CD4-positive, alpha-beta T cell treated with Interleukin-6 for 4 hours (primary cell): ENCODE measurements at regions not wholly inside any gene's neighbourhood (a gene's known extent, or its start where the extent isn't known, plus 50 kb on each side); places are given as distances from the start of the nearest gene placed in this dataset.

Experiments
- DNase-seq: peaks from one replicate; pipeline ENCODE4 v3.0.0-alpha.2; 2020; ENCODE audit warnings: mixed read lengths

DNA sequence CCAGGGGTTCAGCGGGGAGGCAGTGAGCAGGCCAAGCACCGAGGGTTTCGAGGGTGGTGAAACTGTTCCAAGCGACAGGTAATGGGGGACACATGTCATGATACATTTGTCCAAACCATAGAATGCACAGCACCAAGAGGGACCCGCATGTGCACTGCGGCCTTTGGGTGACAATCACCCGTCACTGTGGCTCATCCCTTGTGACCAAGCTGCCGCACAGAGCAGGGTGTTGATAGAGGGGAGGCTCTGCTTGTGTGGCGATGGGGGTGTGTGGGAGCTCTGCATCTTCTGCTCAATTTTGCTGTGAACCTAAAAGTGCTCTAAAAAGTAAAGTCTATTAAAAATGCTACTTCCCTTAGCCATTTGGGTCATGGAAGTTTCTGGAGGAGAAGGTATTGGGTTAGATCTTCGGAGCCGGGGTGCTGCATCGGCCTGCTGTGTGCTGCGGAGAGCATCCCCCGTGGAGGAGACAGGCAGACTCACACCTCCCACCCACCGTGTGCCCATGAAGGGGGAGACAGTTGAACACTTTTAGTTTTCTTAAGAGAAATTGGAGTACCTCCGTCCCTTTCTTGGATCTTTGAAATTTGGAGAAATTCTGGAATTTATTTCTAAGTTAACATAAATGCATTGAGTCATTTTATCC lies 280.4 kb upstream of the IRX2 start:
- no peak for DNase-seq

DNA sequence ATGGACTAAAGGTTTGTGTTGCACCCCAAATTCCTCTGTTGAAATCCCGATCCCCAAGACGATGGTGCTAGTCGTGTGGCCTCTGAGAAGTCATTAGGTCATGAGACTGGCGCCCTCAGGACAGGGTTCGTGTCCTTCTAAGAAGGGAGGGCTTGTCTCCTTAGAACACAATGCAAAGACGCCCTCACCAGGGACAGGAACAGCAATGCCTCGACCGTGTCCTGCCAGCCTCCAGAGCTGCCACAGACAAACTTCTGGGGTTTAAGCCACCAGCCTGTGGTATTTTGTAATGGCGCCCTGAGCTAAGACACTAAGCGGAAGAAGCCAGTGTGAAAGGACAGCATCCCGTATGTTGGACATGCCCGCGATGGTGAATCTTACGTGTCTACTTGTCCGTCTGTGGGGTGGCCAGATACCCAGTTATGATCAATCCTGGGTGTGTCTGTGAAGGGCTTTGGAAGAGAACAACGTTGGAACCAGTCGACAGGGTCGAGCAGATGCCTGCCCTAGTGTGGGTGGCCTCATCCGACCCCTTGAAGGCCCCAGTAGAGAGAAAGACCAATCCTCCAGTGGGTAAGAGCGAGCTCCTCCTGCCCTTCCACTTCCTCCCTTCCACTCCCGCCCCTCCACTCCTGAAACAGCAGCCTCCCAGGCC lies 279.2 kb upstream of the IRX2 start:
- DNase-seq = no peak

DNA sequence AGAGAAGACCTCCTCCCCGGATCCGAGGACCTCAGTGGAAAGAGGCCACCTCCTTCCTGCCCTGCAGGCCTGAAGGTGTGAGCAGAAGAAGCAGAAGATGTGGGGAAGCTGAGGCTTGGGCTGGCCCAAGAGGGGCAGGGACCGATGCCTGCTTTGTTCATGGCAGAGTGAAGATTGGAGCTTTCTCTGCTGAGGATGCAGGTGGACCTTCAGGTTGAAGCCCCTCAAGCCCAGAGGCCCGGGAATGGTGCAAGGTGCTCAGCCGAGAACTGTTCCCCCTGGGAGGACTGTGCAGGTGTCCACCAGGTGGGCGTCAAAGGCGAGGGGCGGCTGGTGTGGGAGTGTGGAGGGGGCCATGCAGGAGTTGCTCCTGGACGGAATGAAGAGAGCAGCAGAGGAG lies 277.9 kb upstream of the IRX2 start:
- DNase-seq = no peak

DNA sequence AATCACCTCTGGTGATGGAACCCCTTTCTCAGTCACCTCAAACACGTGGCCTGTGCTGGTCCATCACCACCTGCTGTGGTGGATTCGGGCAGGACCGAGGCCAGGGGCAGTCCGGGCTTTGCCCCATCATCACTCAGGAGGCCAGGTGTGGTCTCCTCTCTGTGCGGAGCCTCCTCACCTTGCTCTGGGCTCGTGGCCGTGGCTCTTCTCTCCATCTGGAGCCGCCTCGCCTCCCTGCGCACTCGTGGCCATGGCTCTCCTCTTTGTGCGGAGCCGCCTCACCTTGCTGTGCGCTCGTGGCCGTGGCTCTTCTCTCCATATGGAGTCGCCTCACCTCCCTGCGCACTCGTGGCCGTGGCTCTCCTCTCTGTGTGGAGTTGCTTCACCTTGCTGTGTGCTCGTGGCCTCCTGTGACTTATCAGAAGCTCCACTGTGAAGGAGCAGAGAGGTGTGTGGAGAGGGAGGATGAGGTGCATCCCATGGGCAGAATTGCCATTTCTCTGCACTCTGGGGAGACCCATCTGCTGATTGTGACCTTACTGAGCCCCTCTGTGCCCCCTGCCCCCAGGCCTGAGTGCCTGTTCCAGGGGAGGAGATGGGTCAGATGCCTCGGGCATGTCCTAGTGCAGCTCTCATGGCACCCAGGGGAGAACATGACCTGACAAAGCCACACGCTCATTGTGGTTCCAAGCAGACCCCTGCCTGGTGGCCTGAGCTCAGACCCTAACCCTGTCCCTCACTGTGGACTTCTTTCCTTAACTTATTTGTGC lies 276.6 kb upstream of the IRX2 start:
- no peak for DNase-seq

DNA sequence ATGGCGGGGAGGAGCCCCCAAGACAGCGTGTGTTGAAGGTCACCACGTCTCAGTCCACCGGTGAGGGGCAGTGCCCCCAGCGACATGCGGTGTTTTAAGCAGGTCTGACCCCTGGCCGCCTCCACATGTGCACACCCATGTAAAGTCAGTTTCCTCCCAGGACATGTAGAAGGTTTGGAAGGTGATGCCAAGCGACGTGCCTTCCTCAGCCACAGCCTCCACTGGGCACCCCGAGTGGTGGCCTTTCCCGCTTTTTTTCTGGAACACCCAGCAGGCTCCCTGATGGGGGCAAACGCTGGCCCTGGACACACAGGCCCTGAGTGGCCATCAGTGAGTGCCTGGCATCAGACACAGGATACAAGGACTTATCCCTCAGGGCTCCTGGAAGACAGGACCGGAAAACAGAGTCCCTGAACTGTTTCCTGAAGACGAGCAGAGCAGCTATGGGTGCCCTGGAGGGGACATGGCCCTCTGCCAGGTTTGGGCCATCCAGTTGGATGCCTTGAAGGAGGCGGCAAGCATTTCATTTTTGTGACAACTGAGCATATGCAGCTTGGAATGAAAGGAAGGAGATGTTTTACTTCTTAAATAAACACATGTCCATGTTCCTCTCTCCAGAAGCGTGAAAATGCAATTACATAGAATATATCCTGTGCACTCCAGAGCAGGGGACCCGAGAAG lies 275.8 kb upstream of the IRX2 start:
- no peak for DNase-seq

DNA sequence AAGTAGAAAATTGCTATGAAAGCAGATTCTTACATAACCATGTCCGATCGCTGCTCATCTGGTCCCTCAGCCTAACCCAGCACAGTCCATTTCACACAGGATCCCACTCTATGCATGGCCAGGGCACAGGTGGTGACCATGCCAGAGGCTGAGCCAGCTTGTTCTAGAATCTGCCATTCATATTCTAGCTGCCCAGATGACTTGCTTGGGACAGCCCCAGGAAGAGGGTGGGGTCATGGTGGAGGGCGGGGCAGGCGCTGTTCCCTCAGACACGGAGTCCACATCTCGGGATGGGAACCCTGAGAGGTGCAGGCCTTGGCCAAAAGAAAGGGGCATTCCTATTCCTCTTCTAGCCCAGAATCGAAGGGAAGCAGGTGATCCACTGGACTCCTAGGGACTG lies 275.2 kb upstream of the IRX2 start:
- no peak for DNase-seq

DNA sequence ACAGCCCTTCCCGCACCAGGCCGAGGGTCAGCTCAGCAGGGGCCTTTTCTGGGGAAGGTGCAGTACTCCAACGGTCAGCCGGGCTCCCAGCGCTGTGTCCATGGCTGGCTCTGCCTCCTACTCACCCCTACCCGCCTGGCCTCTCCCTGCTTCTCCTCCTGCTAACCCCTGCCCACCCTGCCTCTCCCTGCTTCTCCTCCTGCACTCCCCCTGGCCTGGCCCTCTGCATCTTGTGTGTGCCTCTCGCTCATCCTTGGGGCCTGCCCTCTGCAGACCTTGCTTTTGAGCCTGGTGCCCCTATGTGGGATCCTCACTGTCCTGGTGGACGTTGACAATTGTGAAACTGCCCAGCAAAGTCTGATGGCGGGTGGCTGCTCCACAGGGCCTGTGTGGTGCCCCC lies 274.6 kb upstream of the IRX2 start:
- no peak for DNase-seq

DNA sequence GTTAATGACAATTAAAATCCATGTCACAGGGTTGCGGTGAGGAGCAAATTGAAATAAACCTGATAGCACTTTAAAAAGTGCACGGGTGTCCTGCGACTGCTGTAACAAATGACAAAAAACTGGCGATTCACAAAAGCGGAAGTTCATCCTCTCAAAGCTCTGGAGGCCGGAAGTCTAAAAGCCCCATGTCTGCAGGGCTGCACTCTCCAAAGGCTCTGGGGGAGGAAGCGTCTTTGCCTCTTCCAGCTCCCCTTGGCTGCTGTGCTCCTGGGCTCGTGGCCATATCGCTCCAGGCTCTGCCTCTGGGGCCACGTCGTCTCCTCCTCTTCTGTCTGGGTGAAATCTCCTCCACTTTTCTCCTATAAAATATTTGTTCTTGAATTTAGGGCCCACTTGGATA lies 273.9 kb upstream of the IRX2 start:
- DNase-seq = no peak

DNA sequence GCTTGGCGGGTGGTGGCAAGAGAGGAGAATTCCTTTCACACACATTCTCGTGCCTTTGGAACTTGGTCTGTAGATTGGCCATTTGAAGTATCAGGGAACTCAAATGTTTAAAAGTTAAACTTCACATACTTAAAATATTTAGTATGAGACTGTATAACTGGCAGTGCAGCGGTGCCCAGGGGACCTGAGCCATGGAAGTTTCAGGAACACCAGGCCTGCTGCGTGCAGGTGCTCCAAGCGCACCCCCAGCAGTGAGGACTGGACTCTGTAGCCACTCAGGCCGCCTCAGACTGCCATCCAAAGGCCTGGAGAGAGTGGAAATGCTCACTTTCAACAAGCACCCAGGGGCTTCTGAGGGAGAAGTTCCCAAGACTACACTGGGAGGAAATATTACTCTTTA lies 273.5 kb upstream of the IRX2 start:
- DNase-seq = no peak

DNA sequence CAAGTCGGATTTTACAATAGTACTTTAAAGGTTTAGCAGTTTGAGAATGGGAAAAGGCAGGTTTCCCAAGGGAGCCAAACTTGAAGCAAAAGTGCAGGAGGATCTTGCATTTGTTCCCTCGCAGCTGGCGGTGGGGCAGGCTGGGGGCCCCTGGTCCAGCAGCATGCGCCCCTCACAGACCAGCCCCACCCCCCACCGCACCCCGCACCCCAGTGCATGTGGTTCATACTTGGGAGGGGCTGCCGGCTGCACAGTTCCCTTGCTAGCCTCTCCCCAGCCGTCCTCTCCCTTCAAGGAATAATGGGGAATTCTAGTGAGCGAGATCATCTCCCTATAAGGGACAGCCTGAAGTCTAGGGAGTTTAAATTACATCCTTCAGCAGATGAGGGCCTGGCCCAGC lies 273.1 kb upstream of the IRX2 start:
- no peak for DNase-seq

DNA sequence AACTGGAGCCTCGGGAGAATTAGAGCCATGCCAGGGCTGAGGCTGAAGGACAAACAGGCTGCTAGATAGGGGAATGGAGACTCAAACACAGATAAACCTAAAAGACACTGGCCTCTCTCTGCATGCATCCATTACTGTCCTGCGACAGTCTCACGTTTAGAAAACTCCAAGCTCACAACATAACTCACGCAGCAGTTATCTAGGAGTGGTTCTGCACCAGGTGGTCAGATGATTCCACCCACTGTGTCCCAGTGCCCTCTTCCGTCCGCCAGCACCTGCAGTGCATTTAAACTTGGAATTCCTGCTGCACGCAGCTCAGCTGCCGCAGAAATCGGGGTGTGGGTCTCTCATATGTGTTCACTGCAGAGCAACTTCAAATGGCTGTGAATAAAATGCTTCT lies 272.6 kb upstream of the IRX2 start:
- DNase-seq = no peak

DNA sequence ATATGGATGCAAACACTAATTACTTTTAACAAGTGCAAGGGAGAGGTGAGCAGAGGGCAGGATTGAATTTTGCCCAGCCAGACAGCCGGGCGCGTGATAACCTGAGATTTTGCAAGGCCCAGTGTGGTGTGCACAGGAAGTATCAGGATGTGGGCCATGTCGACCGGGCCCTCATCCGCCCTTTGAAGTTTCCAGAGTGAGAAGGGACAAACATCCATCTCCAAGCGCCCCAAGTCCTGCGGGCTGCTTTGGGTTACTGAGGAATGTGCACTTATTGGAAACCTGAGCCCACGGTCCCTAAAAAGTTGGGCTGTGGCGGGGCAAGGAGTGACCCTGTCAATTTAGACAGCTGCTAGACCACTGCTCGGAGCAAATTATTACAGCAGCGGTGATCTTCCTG lies 272.2 kb upstream of the IRX2 start:
- no peak for DNase-seq

DNA sequence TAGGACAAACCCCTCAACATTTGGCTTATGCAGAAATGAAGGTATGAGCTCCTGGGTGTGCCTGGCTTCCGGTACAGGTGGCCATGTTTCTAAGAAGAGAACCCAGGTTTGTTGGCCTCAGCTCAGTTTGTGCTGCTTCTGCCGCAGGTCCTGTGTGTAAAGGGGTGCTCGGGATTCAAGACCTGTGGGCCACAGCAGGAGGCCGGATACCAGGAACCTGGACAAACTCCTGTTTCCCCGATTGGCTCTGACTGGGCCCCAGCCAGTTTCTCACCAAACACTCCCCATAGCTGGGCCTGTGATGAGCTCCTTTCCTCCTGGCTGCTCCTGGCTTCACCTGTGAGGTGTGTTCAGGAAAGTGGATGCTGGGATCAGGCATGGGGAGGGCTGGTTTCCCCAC lies 271.2 kb upstream of the IRX2 start:
- no peak for DNase-seq

DNA sequence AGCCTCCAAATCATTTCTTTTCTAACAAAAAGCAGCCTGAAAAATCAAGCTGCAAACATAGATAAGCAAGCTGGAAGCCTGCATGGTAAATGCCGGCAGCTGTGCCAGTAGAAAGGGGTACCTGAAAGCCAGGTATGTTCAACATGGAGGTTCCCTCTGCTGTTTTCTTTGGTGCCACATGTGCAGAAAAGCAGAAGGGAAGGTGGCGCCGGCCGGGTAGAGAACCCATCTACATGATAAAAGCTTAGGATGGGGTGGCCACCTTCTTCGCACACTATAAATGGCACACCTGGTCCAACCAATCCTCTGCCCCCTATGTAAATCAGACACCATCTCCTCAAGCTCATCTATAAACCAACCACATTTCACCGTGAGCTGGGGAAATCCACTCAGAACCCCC lies 268.9 kb upstream of the IRX2 start:
- no peak for DNase-seq

DNA sequence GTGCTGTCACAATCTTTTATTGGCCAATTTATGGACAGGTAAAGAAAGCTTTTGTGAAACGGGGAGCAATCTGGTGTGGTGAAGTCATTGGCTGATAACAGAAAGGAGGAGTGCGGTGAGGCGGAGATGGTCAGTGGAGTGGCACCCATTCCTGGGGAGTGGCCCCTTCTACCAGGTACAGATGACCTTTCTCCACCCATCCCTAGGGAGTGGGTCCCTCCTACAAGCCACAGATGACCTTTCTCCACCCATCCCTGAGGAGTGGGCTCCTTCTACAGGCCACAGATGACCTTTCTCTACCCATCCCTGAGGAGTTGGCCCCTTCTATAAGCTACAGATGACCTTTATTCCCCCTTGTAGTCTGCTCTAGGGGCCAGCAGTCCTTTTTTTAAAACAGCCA lies 267.6 kb upstream of the IRX2 start:
- DNase-seq = no peak

DNA sequence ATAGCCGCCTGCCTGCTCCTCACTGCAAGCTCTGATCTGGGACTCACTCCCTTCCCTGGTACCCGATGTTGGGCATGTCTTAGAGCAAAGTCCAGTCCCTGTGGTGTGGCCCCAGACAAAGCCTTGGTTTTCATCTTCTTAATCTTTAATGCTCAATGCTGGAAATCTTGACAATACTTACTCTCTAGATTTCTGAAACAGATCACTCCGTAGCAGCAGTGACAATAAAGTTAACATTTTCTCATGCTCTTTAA lies 260.2 kb upstream of the IRX2 start:
- no peak for DNase-seq

DNA sequence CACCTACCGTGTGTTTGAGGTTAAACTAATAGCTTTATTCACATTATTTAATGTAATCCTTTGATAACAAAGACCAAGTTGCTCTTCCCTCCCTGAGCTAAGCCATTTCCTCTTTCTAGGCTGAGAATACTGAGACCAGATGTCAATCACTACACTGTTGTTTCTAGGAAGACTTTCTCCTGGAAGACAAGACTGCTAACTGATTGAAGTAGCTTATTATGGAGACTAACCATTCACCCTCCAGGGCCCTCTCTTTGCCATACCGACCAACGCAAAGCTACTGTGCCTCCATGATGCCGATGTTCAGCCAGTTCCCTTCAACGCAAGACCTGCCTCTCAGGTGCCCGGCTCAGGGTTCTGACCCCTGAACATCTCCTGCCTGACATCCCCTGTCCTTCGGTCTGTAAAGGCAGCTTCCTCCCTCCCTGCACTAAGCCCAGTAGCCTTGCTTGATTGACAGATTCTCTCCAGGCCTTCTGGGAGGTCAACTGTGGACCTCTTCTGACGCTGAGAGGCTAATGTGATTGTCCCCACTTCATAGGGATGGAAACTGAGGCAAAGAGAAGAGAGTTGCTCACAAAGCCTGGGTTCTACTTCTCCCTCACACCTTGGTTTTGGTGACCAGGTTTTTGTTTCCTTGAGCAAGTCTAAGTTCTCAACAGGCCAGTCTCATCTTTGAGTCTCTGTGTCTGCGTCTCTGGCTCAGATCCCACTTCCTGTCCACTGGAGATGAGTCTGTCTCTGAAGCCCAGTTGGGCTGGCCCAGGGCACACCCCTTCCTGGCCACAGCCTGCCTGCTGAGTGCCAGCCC lies 259.7 kb upstream of the IRX2 start:
- DNase-seq = no peak

DNA sequence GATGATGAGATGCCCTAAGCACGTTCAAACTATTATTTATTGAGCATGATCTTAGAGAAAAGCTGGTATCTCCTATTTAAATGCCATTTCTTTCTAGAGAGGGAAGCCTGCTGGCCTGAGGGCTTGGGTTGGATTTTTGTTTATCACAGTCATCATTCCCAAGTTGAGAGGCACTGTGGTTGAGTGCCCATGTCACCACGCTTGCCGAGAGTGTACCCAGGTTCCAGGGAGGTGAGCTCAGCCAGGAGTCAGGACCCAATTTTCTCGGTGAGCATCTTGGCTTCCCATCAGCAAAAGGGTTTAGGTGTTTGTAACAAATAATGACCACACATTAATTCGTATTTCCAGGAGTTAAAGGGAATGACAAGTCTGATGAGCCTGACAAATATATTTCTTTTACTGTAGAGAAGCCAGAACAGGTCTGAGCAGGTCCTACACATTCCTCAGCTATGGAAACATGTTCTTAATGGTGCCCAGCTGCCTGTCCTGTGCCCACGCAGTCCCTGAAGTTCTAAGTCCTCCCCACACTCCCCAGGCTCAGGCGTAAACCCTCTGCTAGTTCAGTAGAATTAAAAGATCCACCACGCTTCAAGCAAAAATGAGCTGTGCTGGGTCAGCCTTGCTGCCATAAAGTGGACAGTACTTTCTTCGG lies 258.9 kb upstream of the IRX2 start:
- no peak for DNase-seq

DNA sequence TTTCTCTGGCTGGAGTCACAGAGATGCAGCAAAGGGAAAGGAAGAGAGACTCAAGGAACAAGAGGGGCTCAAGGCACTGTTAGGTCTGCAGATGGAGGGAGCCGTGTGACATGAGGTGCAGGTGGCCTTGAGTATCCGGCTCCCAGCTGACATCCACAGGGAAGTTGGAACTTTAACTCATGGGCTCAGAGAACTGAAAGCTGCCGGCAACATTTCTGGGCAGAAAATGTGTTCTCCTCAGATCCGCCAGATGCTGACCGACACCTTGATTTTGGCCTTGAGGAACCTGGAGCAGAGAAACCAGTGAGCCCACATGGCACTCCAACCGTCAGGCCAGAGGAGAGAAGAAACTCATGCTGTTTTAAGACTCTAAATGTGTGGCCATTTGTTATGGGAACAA lies 258.1 kb upstream of the IRX2 start:
- no peak for DNase-seq

DNA sequence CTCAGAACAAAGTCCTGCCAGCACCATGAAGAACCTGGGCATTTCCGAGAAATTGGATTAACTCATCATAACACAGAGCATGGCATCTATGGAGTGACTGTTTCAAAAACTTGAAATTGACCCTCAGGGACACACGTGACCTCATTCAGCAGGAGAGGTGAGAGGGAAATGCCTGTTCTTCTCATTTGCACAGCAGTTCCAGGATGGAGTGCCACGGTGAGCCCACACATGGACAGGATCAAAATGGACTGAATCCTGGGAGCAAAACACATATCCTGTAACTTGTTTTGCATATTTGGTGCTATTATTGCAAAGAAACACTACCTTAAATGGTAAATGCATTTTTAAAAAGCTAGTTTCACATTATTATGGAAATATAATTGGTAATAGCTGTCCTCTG lies 256.1 kb upstream of the IRX2 start:
- DNase-seq = no peak

DNA sequence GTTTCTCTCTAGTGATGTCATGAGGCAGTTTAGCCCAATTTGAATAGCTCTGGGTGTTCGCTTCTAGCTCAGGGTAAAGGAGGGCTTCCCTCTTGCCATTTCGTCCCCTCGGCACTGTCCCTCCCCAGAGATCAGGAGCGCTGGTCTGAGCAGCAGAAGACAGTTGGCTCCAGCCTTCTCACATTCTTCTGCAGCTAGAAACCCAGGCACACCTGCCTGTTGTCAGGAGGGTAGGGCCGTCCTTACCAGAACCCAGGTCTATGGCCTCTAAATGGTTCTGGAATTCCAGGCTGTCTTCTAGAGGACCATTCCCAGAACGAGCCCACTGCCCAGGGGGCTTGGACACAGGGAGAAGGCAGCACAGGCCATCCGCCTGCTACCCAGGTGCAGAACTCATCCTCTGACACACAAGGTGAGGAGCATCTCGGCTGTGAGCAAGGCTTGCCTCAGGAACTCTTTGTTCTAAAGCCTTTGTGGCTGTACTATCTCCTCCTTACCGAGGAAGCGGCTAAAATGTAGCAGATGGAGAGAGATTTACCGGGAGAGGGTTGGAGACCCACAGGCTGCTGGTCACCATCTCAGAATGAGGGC lies 255.6 kb upstream of the IRX2 start:
- no peak for DNase-seq

DNA sequence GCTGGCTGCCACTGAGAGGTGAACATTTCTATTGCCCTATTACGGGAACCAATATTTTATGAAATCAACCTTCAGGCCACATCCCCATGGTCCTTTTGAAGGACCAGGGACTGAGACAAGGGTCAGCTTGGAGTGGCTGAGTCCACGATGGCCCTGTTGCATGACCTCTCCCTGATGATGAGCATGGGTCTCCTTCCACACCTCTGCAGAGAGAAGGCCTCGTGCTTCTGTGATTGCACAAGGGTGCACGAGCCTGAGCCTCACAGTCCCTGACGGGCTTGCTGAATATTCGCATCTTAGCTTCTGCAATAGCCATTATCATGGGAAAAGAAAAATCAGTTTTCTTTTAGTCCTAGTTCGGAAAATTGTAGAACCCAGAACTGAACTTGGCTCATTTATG lies 255.0 kb upstream of the IRX2 start:
- DNase-seq = no peak
